ENCODE measurements at regions not wholly inside any gene's neighbourhood (a gene's known extent, or its start where the extent isn't known, plus 50 kb on each side); places are given as distances from the start of the nearest gene placed in this dataset.

GRCh38 chr10:9733766-9734165, 1283.9 kb upstream of the CELF2 start:
- H3K27me3 ChIP-seq (ENCODE audit: control insufficient read depth, insufficient read depth, low read length) = no peaks in the 10 kb centered on the region
- no peaks in the 10 kb centered on the region for H3K4me1 ChIP-seq (ENCODE audit: control insufficient read depth, insufficient read depth, low read length)
- H3K4me3 ChIP-seq (ENCODE audit: low read length) = no peak overlapping the region
- no CpG with 5 or more reads among the region's 1 CpG for WGBS (ENCODE audit: insufficient coverage)
- no peaks in the 10 kb centered on the region for H3K36me3 ChIP-seq (ENCODE audit: control insufficient read depth, insufficient read depth, low read length)
- H3K9me3 ChIP-seq (replicated peaks; ENCODE audit: control insufficient read depth, low read depth, low read length) = no peaks in the 10 kb centered on the region
- no peak for DNase-seq
- no peak overlapping the region for H3K27ac ChIP-seq (ENCODE audit: low read length)

GRCh38 chr10:9734218-9734617, 1283.5 kb upstream of the CELF2 start:
- no peaks in the 10 kb centered on the region for H3K27me3 ChIP-seq (ENCODE audit: control insufficient read depth, insufficient read depth, low read length)
- no peak overlapping the region for H3K27ac ChIP-seq (ENCODE audit: low read length)
- no peaks in the 10 kb centered on the region for H3K36me3 ChIP-seq (ENCODE audit: control insufficient read depth, insufficient read depth, low read length)
- no peak overlapping the region for H3K4me3 ChIP-seq (ENCODE audit: low read length)
- H3K9me3 ChIP-seq (replicated peaks; ENCODE audit: control insufficient read depth, low read depth, low read length) = no peaks in the 10 kb centered on the region
- no peak for DNase-seq
- H3K4me1 ChIP-seq (ENCODE audit: control insufficient read depth, insufficient read depth, low read length) = no peaks in the 10 kb centered on the region
- 74% methylated on average over 4 of the region's 5 CpGs for WGBS (ENCODE audit: insufficient coverage)

GRCh38 chr10:9735731-9736130, 1281.9 kb upstream of the CELF2 start:
- Histone ChIP-seq H3K36me3 (ENCODE audit: control insufficient read depth, insufficient read depth, low read length) (no peaks in the 10 kb centered on the region), H3K9me3 (replicated peaks; ENCODE audit: control insufficient read depth, low read depth, low read length) (no peaks in the 10 kb centered on the region), H3K27me3 (ENCODE audit: control insufficient read depth, insufficient read depth, low read length) (no peaks in the 10 kb centered on the region), H3K27ac (ENCODE audit: low read length) (no peak overlapping the region), H3K4me1 (ENCODE audit: control insufficient read depth, insufficient read depth, low read length) (no peaks in the 10 kb centered on the region), H3K4me3 (ENCODE audit: low read length) (no peak overlapping the region)
- WGBS (ENCODE audit: insufficient coverage) = no CpG with 5 or more reads among the region's 2 CpGs
- no peak for DNase-seq

DNA sequence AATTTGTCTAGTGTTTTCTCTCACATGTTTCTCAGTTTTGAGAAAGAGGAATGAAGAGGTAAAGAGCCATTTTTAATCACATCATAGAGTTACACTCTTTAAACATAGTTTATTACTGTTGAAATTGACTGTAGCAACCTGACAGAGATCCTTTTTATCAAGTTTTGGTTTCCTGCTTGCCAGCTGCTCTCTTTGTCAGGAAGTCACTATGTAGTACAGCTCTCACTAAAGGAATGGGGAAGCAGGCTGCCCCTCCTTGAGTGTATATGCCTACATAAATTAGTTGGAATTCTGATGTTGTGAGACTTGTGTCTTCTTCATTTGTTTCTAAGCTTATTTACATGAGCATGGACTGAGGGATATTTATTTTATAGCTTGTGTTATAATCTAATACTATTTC, 1274.0 kb upstream of the CELF2 start:
- Histone ChIP-seq H3K9me3 (replicated peaks; ENCODE audit: control insufficient read depth, low read depth, low read length) (no peaks in the 10 kb centered on the region), H3K36me3 (ENCODE audit: control insufficient read depth, insufficient read depth, low read length) (no peaks in the 10 kb centered on the region), H3K4me1 (ENCODE audit: control insufficient read depth, insufficient read depth, low read length) (no peaks in the 10 kb centered on the region), H3K27me3 (ENCODE audit: control insufficient read depth, insufficient read depth, low read length) (no peaks in the 10 kb centered on the region), H3K4me3 (ENCODE audit: low read length) (no peak overlapping the region), H3K27ac (ENCODE audit: low read length) (no peak overlapping the region)
- DNase-seq = no peak

DNA sequence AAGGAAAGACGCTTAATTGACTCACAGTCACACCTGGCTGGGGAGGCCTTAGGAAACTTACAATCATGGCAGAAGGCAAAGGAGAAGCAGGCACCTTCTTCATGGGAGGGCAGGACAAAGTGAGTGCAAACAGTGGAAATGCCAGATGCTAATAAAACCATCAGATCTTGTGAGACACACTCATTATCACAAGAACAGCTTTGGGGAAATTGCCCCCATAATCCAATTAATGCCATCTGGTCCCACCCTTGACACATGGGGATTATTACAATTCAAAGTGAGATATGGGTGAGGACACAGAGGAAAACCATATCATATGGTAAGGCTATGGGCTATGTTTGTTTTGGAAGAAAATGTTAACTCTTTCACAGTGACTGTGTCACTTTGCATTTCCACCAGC, 1272.5 kb upstream of the CELF2 start:
- no peaks in the 10 kb centered on the region for H3K36me3 ChIP-seq (ENCODE audit: control insufficient read depth, insufficient read depth, low read length)
- no peak overlapping the region for H3K27ac ChIP-seq (ENCODE audit: low read length)
- H3K27me3 ChIP-seq (ENCODE audit: control insufficient read depth, insufficient read depth, low read length) = no peaks in the 10 kb centered on the region
- no peak for DNase-seq
- no peaks in the 10 kb centered on the region for H3K9me3 ChIP-seq (replicated peaks; ENCODE audit: control insufficient read depth, low read depth, low read length)
- no CpG with 5 or more reads among the region's 1 CpG for WGBS (ENCODE audit: insufficient coverage)
- H3K4me1 ChIP-seq (ENCODE audit: control insufficient read depth, insufficient read depth, low read length) = no peaks in the 10 kb centered on the region
- H3K4me3 ChIP-seq (ENCODE audit: low read length) = no peak overlapping the region

DNA sequence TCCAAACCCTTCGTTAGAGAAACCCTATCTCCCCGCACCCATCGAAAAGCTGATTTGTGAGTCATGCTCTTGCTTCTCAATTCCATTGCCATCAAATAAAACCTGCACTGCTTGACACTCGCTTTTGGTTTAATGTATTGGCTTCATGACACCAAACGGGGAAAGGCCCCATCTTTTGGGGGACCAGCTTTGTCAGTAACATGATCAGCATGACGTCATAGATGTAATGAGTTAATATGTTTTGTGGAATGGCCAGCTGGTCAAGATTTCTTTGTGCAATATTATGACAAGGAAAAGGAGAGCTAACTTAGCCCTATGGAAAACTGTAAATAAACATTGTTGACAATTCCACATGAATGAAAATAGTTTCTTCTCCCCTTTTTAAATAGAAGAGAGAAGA, 1260.5 kb upstream of the CELF2 start:
- Histone ChIP-seq H3K36me3 (ENCODE audit: control insufficient read depth, insufficient read depth, low read length) (no peaks in the 10 kb centered on the region), H3K27ac (ENCODE audit: low read length) (no peak overlapping the region), H3K4me1 (ENCODE audit: control insufficient read depth, insufficient read depth, low read length) (no peaks in the 10 kb centered on the region), H3K9me3 (replicated peaks; ENCODE audit: control insufficient read depth, low read depth, low read length) (no peaks in the 10 kb centered on the region), H3K27me3 (ENCODE audit: control insufficient read depth, insufficient read depth, low read length) (no peaks in the 10 kb centered on the region), H3K4me3 (ENCODE audit: low read length) (no peak overlapping the region)
- 71% methylated on average over 4 of the region's 6 CpGs for WGBS (ENCODE audit: insufficient coverage)
- no peak for DNase-seq

DNA sequence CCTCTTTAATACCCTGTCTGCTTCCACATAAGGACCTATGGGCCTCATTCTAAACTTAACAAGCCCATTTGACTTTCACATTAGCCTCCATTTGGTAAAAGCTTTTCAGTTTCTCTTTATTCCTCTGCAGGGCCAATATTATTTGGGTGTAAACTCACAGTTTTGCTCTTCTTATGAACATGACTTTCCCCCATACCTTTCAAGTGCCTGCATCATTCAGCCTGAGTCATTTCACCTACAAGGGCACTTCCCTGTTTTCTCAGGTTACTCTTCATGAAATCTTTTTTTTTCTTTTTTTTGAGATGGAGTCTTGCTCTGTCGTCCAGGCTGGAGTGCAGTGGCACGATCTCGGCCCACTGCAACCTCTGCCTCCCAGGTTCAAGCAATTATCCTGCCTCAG, 1258.1 kb upstream of the CELF2 start:
- Histone ChIP-seq H3K27ac (ENCODE audit: low read length) (no peak overlapping the region), H3K4me1 (ENCODE audit: control insufficient read depth, insufficient read depth, low read length) (no peaks in the 10 kb centered on the region), H3K9me3 (replicated peaks; ENCODE audit: control insufficient read depth, low read depth, low read length) (no peaks in the 10 kb centered on the region), H3K4me3 (ENCODE audit: low read length) (no peak overlapping the region), H3K36me3 (ENCODE audit: control insufficient read depth, insufficient read depth, low read length) (no peaks in the 10 kb centered on the region), H3K27me3 (ENCODE audit: control insufficient read depth, insufficient read depth, low read length) (no peaks in the 10 kb centered on the region)
- 100% methylated on average over 3 of the region's 3 CpGs for WGBS (ENCODE audit: insufficient coverage)
- no peak for DNase-seq

DNA sequence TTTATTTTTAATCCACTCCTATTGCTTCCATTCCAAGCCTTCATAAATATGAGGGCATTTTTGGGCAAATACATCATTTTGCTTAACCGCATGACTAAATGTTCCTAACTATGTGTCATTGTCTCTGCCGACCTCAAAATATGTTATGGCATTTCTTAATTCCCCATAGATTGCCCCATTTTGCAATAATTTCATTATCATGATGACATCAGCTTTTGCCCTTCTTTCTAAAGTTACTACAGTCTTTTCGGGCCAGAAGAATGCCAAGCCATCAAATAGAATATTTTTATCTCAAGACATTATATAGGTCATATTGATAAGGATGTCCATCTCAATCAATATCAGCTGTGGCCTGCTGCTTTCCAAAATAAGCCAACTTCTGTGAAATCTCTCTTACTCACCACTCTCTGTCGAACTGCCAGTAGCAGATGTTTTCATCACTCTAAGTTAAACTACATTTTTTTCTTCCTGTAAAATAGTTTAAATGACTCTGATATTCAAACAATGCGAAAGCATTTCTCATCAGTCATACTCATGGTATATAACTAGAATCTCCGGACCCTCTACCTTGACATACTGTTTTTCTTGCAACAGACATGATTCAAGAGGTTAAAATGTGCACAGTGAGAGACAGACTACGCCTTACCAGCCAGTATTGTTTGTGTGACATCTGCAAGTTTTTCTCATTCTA, 1254.6 kb upstream of the CELF2 start:
- DNase-seq = peak; percentile 42

DNA sequence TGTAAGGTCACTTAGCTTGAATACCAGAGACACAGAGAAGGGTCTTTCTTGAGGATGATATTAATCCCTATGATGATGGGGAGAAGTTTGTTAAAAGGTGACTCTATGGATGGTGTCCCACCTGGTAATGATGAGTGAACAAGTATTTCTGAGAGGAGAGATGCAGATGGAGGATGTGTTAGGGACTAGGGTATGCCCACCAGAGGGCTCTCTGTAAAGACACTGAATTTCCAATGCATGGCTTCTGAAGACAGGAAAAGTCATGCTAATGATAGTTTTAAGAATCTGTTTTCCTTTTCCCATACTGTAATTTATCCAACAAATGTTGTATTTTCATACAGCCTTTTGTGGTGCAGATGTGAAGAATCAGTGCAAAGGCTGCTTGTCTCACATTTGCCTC, 1250.9 kb upstream of the CELF2 start:
- Histone ChIP-seq H3K4me3 (ENCODE audit: low read length) (no peak overlapping the region), H3K36me3 (ENCODE audit: control insufficient read depth, insufficient read depth, low read length) (no peaks in the 10 kb centered on the region), H3K27me3 (ENCODE audit: control insufficient read depth, insufficient read depth, low read length) (no peaks in the 10 kb centered on the region), H3K9me3 (replicated peaks; ENCODE audit: control insufficient read depth, low read depth, low read length) (no peaks in the 10 kb centered on the region), H3K4me1 (ENCODE audit: control insufficient read depth, insufficient read depth, low read length) (no peaks in the 10 kb centered on the region), H3K27ac (ENCODE audit: low read length) (no peak overlapping the region)
- DNase-seq = no peak

More for the DNA sequence above, 1254.6 kb upstream of the CELF2 start:
- Histone ChIP-seq H3K27ac (ENCODE audit: low read length) (no peak overlapping the region), H3K36me3 (ENCODE audit: control insufficient read depth, insufficient read depth, low read length) (no peaks in the 10 kb centered on the region), H3K9me3 (replicated peaks; ENCODE audit: control insufficient read depth, low read depth, low read length) (no peaks in the 10 kb centered on the region), H3K4me3 (ENCODE audit: low read length) (no peak overlapping the region), H3K4me1 (ENCODE audit: control insufficient read depth, insufficient read depth, low read length) (no peaks in the 10 kb centered on the region), H3K27me3 (ENCODE audit: control insufficient read depth, insufficient read depth, low read length) (no peaks in the 10 kb centered on the region)
- 29% methylated on average over 4 of the region's 7 CpGs for WGBS (ENCODE audit: insufficient coverage)

- H3K36me3 ChIP-seq (ENCODE audit: control insufficient read depth, insufficient read depth, low read length) = no peaks in the 10 kb centered on the region
- H3K9me3 ChIP-seq (replicated peaks; ENCODE audit: control insufficient read depth, low read depth, low read length) = no peaks in the 10 kb centered on the region
- no peak overlapping the region for H3K4me3 ChIP-seq (ENCODE audit: low read length)
- no peaks in the 10 kb centered on the region for H3K4me1 ChIP-seq (ENCODE audit: control insufficient read depth, insufficient read depth, low read length)
- H3K27ac ChIP-seq (ENCODE audit: low read length) = no peak overlapping the region
- DNase-seq = no peak
- no peaks in the 10 kb centered on the region for H3K27me3 ChIP-seq (ENCODE audit: control insufficient read depth, insufficient read depth, low read length)
- WGBS (ENCODE audit: insufficient coverage) = no CpG with 5 or more reads among the region's 2 CpGs
These were observed 1236.0 kb upstream of the CELF2 start for GRCh38 chr10:9781666-9782065.

DNA sequence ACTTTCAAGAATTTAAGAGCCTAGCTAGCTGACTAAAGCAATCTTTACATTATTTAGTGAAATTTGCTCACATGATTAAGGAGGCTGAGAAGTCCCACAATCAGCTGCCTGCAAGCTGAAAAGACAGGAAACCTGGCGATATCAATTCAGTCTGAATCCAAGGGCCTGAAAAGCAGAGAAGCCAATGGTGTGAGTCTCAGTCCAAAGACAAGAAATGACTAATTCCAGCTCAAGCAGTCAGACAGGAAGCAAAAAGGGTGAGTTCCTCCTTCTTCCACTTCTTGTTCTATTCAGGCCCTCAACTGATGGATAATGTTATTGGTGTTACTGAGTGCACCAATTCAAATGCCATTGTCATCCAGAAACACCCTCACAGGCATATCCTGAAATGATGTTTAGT, 1231.6 kb upstream of the CELF2 start:
- Histone ChIP-seq H3K36me3 (ENCODE audit: control insufficient read depth, insufficient read depth, low read length) (no peaks in the 10 kb centered on the region), H3K4me3 (ENCODE audit: low read length) (no peak overlapping the region), H3K27me3 (ENCODE audit: control insufficient read depth, insufficient read depth, low read length) (no peaks in the 10 kb centered on the region), H3K9me3 (replicated peaks; ENCODE audit: control insufficient read depth, low read depth, low read length) (no peaks in the 10 kb centered on the region), H3K4me1 (ENCODE audit: control insufficient read depth, insufficient read depth, low read length) (no peaks in the 10 kb centered on the region), H3K27ac (ENCODE audit: low read length) (no peak overlapping the region)
- no peak for DNase-seq
- 100% methylated on average over 1 of the region's 1 CpG for WGBS (ENCODE audit: insufficient coverage)
